Neural progenitor cell (in vitro differentiated cells): ENCODE measurements at regions not wholly inside any gene's neighbourhood (a gene's known extent, or its start where the extent isn't known, plus 50 kb on each side); places are given as distances from the start of the nearest gene placed in this dataset.
"Not testable (repeated sequence)": the region's sequence is repeated elsewhere in the genome, so short reads cannot be mapped to it uniquely, and the experiment has no call there.

Experiments used
- DNase-seq: peaks from one replicate; pipeline ENCODE4 v3.0.0-alpha.2; 2016; ENCODE audit warnings: low spot score
- H2AFZ ChIP-seq: fragments of 200-600 bp; sonication (generic); replicated peaks from 2 replicates; pipeline ENCODE4 v1.6.1; 2016; ENCODE audit warnings: antibody characterized with exemption
- H3F3A ChIP-seq: fragments of 200-600 bp; sonication (generic); 2 replicates; pipeline ENCODE4 v1.6.1; 2016; ENCODE audit warnings: antibody characterized with exemption, low read depth
- H3K27ac ChIP-seq: fragments of 200-600 bp; sonication (generic); 2 replicates; pipeline ENCODE4 v1.5.1; 2016; ENCODE audit warnings: mild to moderate bottlenecking
- H3K27me3 ChIP-seq: fragments of 200-600 bp; sonication (generic); 2 replicates; pipeline ENCODE4 v1.6.1; 2016; ENCODE audit warnings: mild to moderate bottlenecking, moderate library complexity
- H3K36me3 ChIP-seq: fragments of 200-600 bp; sonication (generic); 2 replicates; pipeline ENCODE4 v1.5.1; 2016
- H3K4me1 ChIP-seq: fragments of 200-600 bp; sonication (generic); 2 replicates; pipeline ENCODE4 v1.6.1; 2016; ENCODE audit warnings: mixed run types
- H3K4me2 ChIP-seq: fragments of 200-600 bp; sonication (generic); 2 replicates; pipeline ENCODE4 v1.6.1; 2016
- H3K4me3 ChIP-seq: fragments of 200-600 bp; sonication (generic); 2 replicates; pipeline ENCODE4 v1.5.1; 2016
- H3K79me2 ChIP-seq: fragments of 200-600 bp; sonication (generic); 2 replicates; pipeline ENCODE4 v1.6.1; 2016; ENCODE audit warnings: low read depth
- H3K9ac ChIP-seq: fragments of 200-600 bp; sonication (generic); 2 replicates; pipeline ENCODE4 v1.6.1; 2016
- H3K9me3 ChIP-seq: fragments of 200-600 bp; sonication (generic); 2 replicates; pipeline ENCODE4 v1.5.1; 2016; ENCODE audit warnings: low read depth
- H4K20me1 ChIP-seq: fragments of 200-600 bp; sonication (generic); 2 replicates; pipeline ENCODE4 v1.6.1; 2016; ENCODE audit warnings: low read depth
- H3K27ac Mint-ChIP-seq: 3 replicates; pipeline ENCODE4 v1.8.0; 2021; ENCODE audit warnings: mixed read lengths
- H3K27me3 Mint-ChIP-seq: 2 replicates; pipeline ENCODE4 v1.8.0; 2022; ENCODE audit warnings: low read depth, mild to moderate bottlenecking, inconsistent platforms, moderate library complexity, mixed read lengths; ENCODE audit not compliant: insufficient read depth
- H3K36me3 Mint-ChIP-seq: 3 replicates; pipeline ENCODE4 v1.8.0; 2021; ENCODE audit warnings: mixed read lengths
- H3K4me1 Mint-ChIP-seq: 3 replicates; pipeline ENCODE4 v1.8.0; 2021; ENCODE audit warnings: mixed read lengths
- H3K4me3 Mint-ChIP-seq: 3 replicates; pipeline ENCODE4 v1.8.0; 2021; ENCODE audit warnings: mild to moderate bottlenecking, moderate library complexity, mixed read lengths
- H3K9me3 Mint-ChIP-seq: 3 replicates; pipeline ENCODE4 v1.8.0; 2020; ENCODE audit warnings: mixed read lengths
- EZH2 ChIP-seq: fragments of 200-600 bp; sonication (generic); IDR thresholded peaks from 2 replicates; pipeline ENCODE4 v1.6.1; 2017; ENCODE audit warnings: antibody characterized with exemption, mild to moderate bottlenecking, moderate library complexity
- EZH2phosphoT487 ChIP-seq: fragments of 200-600 bp; sonication (generic); IDR thresholded peaks from 2 replicates; pipeline ENCODE4 v1.6.1; 2017; ENCODE audit warnings: antibody characterized with exemption
- TF ChIP-seq, protein P1 (sequence below): fragments of 200-600 bp; sonication (generic); IDR thresholded peaks from 2 replicates; pipeline ENCODE4 v1.5.1; 2017; ENCODE audit warnings: antibody characterized with exemption, mild to moderate bottlenecking

DNA sequence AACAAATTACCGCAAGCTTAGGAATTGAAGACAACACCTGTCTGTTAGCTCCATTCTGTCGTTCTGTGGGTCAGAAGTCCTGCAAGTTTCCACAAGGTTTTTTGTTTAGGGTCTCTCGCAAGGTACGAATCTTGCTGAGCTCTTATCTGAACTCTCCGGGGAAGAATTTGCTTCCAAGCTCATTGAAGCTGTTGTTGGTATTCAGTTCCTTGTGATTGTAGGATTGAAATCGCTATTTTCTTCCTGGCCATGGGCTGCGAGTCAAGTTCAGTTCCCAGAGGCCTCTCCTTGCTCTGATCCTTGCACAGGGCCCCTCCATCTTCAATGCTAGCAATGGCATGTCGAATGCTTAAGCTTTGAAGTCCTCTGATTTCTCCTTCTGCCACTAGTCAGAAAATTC lies 53.5 kb upstream of the CNTLN start:
- no peaks in the 10 kb centered on the region for H3F3A ChIP-seq
- H3K27me3 ChIP-seq: no peaks in the 10 kb centered on the region
- Mint-ChIP-seq H3K27me3 (peaks cover 3% of the 10 kb centered on the region), H3K36me3 (no peaks in the 10 kb centered on the region), H3K4me1 (peaks cover 13% of the 10 kb centered on the region), H3K9me3 (no peaks in the 10 kb centered on the region), H3K27ac (no peak overlapping the region), H3K4me3 (no peak overlapping the region)
- H3K4me1 ChIP-seq: no peaks in the 10 kb centered on the region
- H3K9ac ChIP-seq: no peak overlapping the region
- H3K9me3 ChIP-seq: no peaks in the 10 kb centered on the region
- no peak overlapping the region for H3K4me3 ChIP-seq
- H3K36me3 ChIP-seq: no peaks in the 10 kb centered on the region
- no peaks in the 10 kb centered on the region for H3K79me2 ChIP-seq
- no peaks in the 10 kb centered on the region for H4K20me1 ChIP-seq
- no peak for TF ChIP-seq EZH2phosphoT487
- TF ChIP-seq, protein P1, sequence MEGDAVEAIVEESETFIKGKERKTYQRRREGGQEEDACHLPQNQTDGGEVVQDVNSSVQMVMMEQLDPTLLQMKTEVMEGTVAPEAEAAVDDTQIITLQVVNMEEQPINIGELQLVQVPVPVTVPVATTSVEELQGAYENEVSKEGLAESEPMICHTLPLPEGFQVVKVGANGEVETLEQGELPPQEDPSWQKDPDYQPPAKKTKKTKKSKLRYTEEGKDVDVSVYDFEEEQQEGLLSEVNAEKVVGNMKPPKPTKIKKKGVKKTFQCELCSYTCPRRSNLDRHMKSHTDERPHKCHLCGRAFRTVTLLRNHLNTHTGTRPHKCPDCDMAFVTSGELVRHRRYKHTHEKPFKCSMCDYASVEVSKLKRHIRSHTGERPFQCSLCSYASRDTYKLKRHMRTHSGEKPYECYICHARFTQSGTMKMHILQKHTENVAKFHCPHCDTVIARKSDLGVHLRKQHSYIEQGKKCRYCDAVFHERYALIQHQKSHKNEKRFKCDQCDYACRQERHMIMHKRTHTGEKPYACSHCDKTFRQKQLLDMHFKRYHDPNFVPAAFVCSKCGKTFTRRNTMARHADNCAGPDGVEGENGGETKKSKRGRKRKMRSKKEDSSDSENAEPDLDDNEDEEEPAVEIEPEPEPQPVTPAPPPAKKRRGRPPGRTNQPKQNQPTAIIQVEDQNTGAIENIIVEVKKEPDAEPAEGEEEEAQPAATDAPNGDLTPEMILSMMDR: no peak
- no peak for TF ChIP-seq EZH2
- no peak for DNase-seq
- H2AFZ ChIP-seq: peak overlapping the region; percentile 21
- H3K27ac ChIP-seq: no peak overlapping the region
- H3K4me2 ChIP-seq: no peak overlapping the region

DNA sequence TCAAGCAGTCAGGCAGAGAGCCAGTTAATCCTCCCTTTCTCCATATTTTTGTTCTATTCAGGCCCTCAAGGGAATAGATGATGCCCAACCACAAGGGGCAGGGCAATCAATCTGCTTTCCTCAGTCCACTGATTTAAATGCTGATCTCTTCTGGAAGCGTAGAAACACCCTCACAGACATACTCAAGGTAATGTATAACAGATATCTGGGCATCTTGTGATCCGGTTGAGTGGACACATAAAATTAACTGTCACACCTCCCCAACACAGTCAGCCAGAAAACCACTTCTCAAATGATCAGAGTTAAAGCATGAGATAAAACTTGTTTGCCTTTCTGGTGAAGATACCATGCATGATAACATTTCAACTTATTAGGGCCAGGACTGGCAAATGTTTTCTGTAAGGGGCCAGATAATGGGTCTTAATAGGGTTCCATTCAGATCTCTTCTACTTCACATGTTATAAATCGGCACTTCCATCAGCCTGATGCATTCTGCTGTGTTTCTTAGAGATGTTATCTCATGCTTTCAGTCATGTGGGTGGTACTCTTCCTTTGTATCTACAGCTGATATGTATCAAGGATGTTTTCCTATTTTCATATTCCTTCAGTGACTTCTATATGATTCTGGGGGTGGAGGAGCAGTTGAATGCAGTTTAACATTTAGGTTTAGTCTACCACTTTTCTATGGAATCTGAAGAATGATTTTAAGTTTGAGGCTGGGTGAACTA lies 58.9 kb upstream of the CNTLN start:
- Histone ChIP-seq H3K27ac (no peak overlapping the region), H3K4me1 (no peaks in the 10 kb centered on the region), H2AFZ (no peak overlapping the region), H3K9ac (no peak overlapping the region), H3K4me3 (no peak overlapping the region), H3K79me2 (no peaks in the 10 kb centered on the region), H3K27me3 (no peaks in the 10 kb centered on the region), H4K20me1 (no peaks in the 10 kb centered on the region), H3K9me3 (no peaks in the 10 kb centered on the region), H3K4me2 (no peak overlapping the region), H3F3A (no peaks in the 10 kb centered on the region), H3K36me3 (no peaks in the 10 kb centered on the region)
- H3K27me3 Mint-ChIP-seq: peaks cover 11% of the 10 kb centered on the region
- H3K9me3 Mint-ChIP-seq: peaks cover 2% of the 10 kb centered on the region
- no peaks in the 10 kb centered on the region for H3K36me3 Mint-ChIP-seq
- TF ChIP-seq EZH2phosphoT487: no peak
- TF ChIP-seq EZH2: no peak
- TF ChIP-seq, protein P1: no peak
- no peak for DNase-seq
- no peak overlapping the region for H3K27ac Mint-ChIP-seq
- H3K4me3 Mint-ChIP-seq: no peak overlapping the region
- H3K4me1 Mint-ChIP-seq: no peaks in the 10 kb centered on the region

DNA sequence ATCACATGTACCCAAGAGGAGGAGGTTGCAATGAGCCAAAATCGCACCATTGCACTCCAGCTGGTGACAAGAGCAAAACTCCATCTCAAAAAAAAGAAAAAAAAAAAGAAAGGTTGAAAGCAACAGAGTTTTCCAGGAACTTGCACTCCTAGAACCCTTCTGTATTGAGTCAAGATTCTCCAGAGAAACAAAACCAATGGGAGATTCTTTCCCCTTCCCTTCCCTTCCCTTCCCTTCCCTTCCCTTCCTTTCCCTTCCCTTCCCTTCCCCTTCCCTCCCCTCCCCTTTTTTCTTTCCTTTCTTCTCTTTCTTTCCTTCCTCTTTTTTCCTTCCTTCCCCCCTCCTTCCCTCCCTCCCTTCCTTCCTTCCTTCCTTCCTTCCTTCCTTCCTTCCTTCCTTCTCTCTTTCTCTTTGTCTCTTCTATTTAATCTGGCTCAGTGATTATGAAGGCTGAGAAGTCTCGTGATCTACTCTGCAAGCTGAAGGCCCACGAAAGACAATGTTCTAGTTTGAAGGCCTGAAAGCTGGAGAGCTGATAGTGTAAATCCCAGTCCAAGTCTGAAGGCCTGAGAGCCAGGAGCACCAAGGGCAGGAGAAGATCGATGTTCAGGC lies 59.6 kb upstream of the CNTLN start:
- H3K27me3 ChIP-seq: no peaks in the 10 kb centered on the region
- Mint-ChIP-seq H3K9me3 (peaks cover 2% of the 10 kb centered on the region), H3K27ac (no peak overlapping the region), H3K4me1 (no peaks in the 10 kb centered on the region), H3K27me3 (peaks cover 11% of the 10 kb centered on the region), H3K4me3 (no peak overlapping the region), H3K36me3 (no peaks in the 10 kb centered on the region)
- H3K9me3 ChIP-seq: no peaks in the 10 kb centered on the region
- DNase-seq: no peak
- no peaks in the 10 kb centered on the region for H3K79me2 ChIP-seq
- no peak overlapping the region for H3K4me3 ChIP-seq
- no peaks in the 10 kb centered on the region for H3K36me3 ChIP-seq
- H4K20me1 ChIP-seq: no peaks in the 10 kb centered on the region
- no peaks in the 10 kb centered on the region for H3K4me1 ChIP-seq
- TF ChIP-seq, protein P1: no peak
- no peak for TF ChIP-seq EZH2phosphoT487
- no peak for TF ChIP-seq EZH2
- no peak overlapping the region for H3K27ac ChIP-seq
- no peak overlapping the region for H3K9ac ChIP-seq
- no peaks in the 10 kb centered on the region for H3F3A ChIP-seq
- no peak overlapping the region for H3K4me2 ChIP-seq
- H2AFZ ChIP-seq: no peak overlapping the region

DNA sequence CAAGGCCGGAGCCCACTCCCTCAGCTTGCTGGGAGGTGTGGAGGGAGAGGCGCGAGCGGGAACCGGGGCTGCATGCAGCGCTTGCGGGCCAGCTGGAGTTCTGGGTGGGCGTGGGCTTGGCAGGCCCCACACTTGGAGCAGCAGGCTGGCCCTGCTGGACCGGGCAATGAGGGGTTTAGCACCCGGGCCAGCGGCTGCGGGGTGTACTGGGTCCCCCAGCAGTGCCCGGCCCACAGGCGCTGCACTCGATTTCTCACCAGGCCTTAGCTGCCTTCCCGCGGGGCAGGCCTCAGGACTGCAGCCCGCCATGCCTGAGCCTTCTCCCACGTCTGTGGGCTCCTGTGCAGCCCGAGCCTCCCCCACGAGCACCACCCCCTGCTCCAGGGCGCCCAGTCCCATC lies 62.3 kb upstream of the CNTLN start:
- not testable (repeated sequence) for H3K27ac Mint-ChIP-seq, H3K4me2 ChIP-seq, H3K9me3 ChIP-seq, H3F3A ChIP-seq, H3K4me1 ChIP-seq, H3K4me1 Mint-ChIP-seq, H3K36me3 Mint-ChIP-seq, H4K20me1 ChIP-seq, H3K36me3 ChIP-seq, DNase-seq, H2AFZ ChIP-seq, H3K9me3 Mint-ChIP-seq, H3K79me2 ChIP-seq, H3K27me3 ChIP-seq, H3K4me3 ChIP-seq, H3K9ac ChIP-seq, H3K27ac ChIP-seq, H3K27me3 Mint-ChIP-seq, H3K4me3 Mint-ChIP-seq
